K562 (cell line): ENCODE measurements at regions not wholly inside any gene's neighbourhood (a gene's known extent, or its start where the extent isn't known, plus 50 kb on each side); places are given as distances from the start of the nearest gene placed in this dataset.

Experiments
- ATAC-seq: fragments of 200-7000 bp; cut with Tn5 transposase; 3 replicates; pipeline ENCODE4 v1.9.1; 2020; ENCODE audit warnings: moderate library complexity
- BruUV-seq: library from RNA; stranded (reverse); fragments of 400-500 nt; replicated peaks from 2 replicates; lab custom pipeline; 2021; lab: Mats Ljungman, UMichigan
- CTCF ChIA-PET: fragments of 300-600 bp; formaldehyde crosslinking; extraction: SDS; loops from one replicate; lab custom pipeline; 2021; ENCODE audit warnings: low intra/inter-chr PET ratio; lab: Yijun Ruan, JAX
- POLR2A ChIA-PET: fragments of 300-600, 350-650 bp; sonication (Branson Sonifier 250); formaldehyde crosslinking; extraction: SDS; loops from one replicate; lab custom pipeline; 2021; ENCODE audit warnings: antibody characterized with exemption, inconsistent platforms; lab: Yijun Ruan, JAX
- DNase-seq, 4 experiments: peaks; one replicate each; pipeline versions ENCODE4 v3.0.0 to v3.0.0-alpha.2; 2011 to 2018; ENCODE audit warnings: low spot score in 3 of 4, mixed read lengths in 3 of 4; ENCODE audit errors: extremely low read depth in 1 of 4
- FAIRE-seq: peaks from 2 replicates; lab custom pipeline; 2011; peaks lifted over from hg19 to GRCh38; lab: Jason Lieb, UNC
- H2AFZ ChIP-seq: 2 replicates; pipeline ENCODE4 v1.6.0; 2011; ENCODE audit warnings: low read depth, low read length, control low read depth, inconsistent platforms
- H3K27ac ChIP-seq: fragments of 200-600 bp; 3 replicates; pipeline ENCODE4 v1.8.0; 2011; ENCODE audit warnings: low read depth, mild to moderate bottlenecking, control low read depth, inconsistent platforms, low read length, moderate library complexity, mixed read lengths; ENCODE audit errors: extremely low read depth
- H3K27me3 ChIP-seq, 2 experiments: fragments of 300-600 bp in 1 of 2; 2 replicates in 1 of 2; 3 replicates in 1 of 2; pipeline versions ENCODE4 v1.6.0 to v1.8.0; 2011; ENCODE audit warnings: inconsistent platforms in 2 of 2, low read length in 2 of 2, mild to moderate bottlenecking in 1 of 2, mixed read lengths in 1 of 2, moderate library complexity in 1 of 2; ENCODE audit not compliant: control insufficient read depth in 2 of 2, insufficient read depth in 2 of 2
- H3K36me3 ChIP-seq: fragments of 300-600 bp; 3 replicates; pipeline ENCODE4 v1.8.0; 2011; ENCODE audit warnings: mild to moderate bottlenecking, low read length, inconsistent platforms; ENCODE audit not compliant: control insufficient read depth, insufficient read depth
- H3K4me1 ChIP-seq, 2 experiments: fragments of 200-600 bp in 1 of 2; replicated peaks in 1 of 2; 2 replicates in 1 of 2; 3 replicates in 1 of 2; pipeline versions ENCODE4 v1.5.1 to v1.8.0; 2011; ENCODE audit warnings: inconsistent platforms in 2 of 2, low read length in 2 of 2, mild to moderate bottlenecking in 1 of 2, mixed read lengths in 1 of 2, moderate library complexity in 1 of 2; ENCODE audit not compliant: control insufficient read depth in 2 of 2, insufficient read depth in 2 of 2
- H3K4me2 ChIP-seq: 2 replicates; pipeline ENCODE4 v1.6.1; 2011; ENCODE audit warnings: low read length, control low read depth, inconsistent platforms, mixed read lengths; ENCODE audit not compliant: insufficient read depth
- H3K4me3 ChIP-seq: fragments of 200-600 bp; sonication (generic), shearing (Covaris generic); 2 replicates; pipeline ENCODE4 v1.5.1; 2016; ENCODE audit warnings: control low read depth, inconsistent platforms
- H3K79me2 ChIP-seq: fragments of 200-600 bp; 3 replicates; pipeline ENCODE4 v1.8.0; 2011; ENCODE audit warnings: low read length, inconsistent platforms; ENCODE audit not compliant: control insufficient read depth, insufficient read depth
- H3K9ac ChIP-seq, 2 experiments: 2 replicates each; pipeline versions ENCODE4 v1.6.0 to v1.6.1; 2011; ENCODE audit warnings: low read depth in 2 of 2, low read length in 2 of 2, control low read depth in 1 of 2, inconsistent platforms in 1 of 2, mild to moderate bottlenecking in 1 of 2, mixed read lengths in 1 of 2; ENCODE audit not compliant: insufficient read depth in 1 of 2
- H3K9me1 ChIP-seq: one replicate; pipeline ENCODE4 v1.6.0; 2011; ENCODE audit warnings: inconsistent platforms, mild to moderate bottlenecking, low read length, moderate library complexity; ENCODE audit not compliant: control insufficient read depth, insufficient read depth
- H3K9me3 ChIP-seq: replicated peaks from 2 replicates; pipeline ENCODE4 v1.5.1; 2011; ENCODE audit warnings: low read depth, low read length, inconsistent platforms; ENCODE audit not compliant: control insufficient read depth, insufficient read depth
- H4K20me1 ChIP-seq: replicated peaks from 2 replicates; pipeline ENCODE4 v1.6.1; 2011; ENCODE audit warnings: low read length, inconsistent platforms, mixed read lengths; ENCODE audit not compliant: control insufficient read depth, insufficient read depth
- ARID3A ChIP-seq: IDR thresholded peaks from 2 replicates; pipeline ENCODE4 v1.6.1; 2012; ENCODE audit warnings: low read depth, low read length, improper control_type of control experiment, borderline replicate concordance
- CCAR2 ChIP-seq: fragments of 200-400 bp; formaldehyde crosslinking; IDR thresholded peaks from 2 replicates; pipeline ENCODE4 v1.6.1; 2017; ENCODE audit warnings: mild to moderate bottlenecking, low read depth, low read length
- ERF ChIP-seq: fragments of 450-650 bp; formaldehyde crosslinking; IDR thresholded peaks from 2 replicates; pipeline ENCODE4 v1.4.0; 2020; ENCODE audit warnings: mild to moderate bottlenecking, mixed read lengths
- HSF4 ChIP-seq: fragments of 250-450 bp; sonication (Bioruptor Pico); IDR thresholded peaks from 2 replicates; pipeline ENCODE4 v2.1.2; 2022; ENCODE audit warnings: mild to moderate bottlenecking, moderate library complexity, borderline replicate concordance
- KLF6 ChIP-seq: fragments of 250-450 bp; sonication (Bioruptor Pico); IDR thresholded peaks from 2 replicates; pipeline ENCODE4 v1.4.0; 2020; ENCODE audit warnings: mild to moderate bottlenecking, moderate library complexity, borderline replicate concordance
- NFXL1 ChIP-seq: fragments of 450-650 bp; formaldehyde crosslinking; IDR thresholded peaks from 2 replicates; pipeline ENCODE4 v1.4.0; 2021; ENCODE audit warnings: mild to moderate bottlenecking
- PHTF2 ChIP-seq: fragments of 250-450 bp; sonication (Bioruptor Pico); IDR thresholded peaks from 2 replicates; pipeline ENCODE4 v1.5.0; 2021; ENCODE audit warnings: mild to moderate bottlenecking
- SAP30 ChIP-seq: fragments of 200-600 bp; sonication (generic); IDR thresholded peaks from 2 replicates; pipeline ENCODE4 v1.6.1; 2012; ENCODE audit warnings: borderline replicate concordance, low read depth, mild to moderate bottlenecking, moderate library complexity, low read length, control low read depth, inconsistent platforms; ENCODE audit not compliant: insufficient read depth, poor library complexity, severe bottlenecking
- SIN3A ChIP-seq, 2 experiments: fragments of 150-350 bp in 1 of 2; IDR thresholded peaks; 2 replicates each; pipeline ENCODE4 v1.6.1; 2011 to 2016; ENCODE audit warnings: borderline replicate concordance in 2 of 2, low read depth in 2 of 2, low read length in 2 of 2, mild to moderate bottlenecking in 2 of 2, moderate library complexity in 2 of 2; ENCODE audit not compliant: control insufficient read depth in 1 of 2
- SMAD4 ChIP-seq: fragments of 250-450 bp; sonication (Bioruptor Pico); conservative IDR thresholded peaks from 2 replicates; pipeline ENCODE4 v1.8.0; 2021; ENCODE audit warnings: inconsistent platforms, mild to moderate bottlenecking, moderate library complexity
- ZEB2 ChIP-seq: fragments of 450-650 bp; IDR thresholded peaks from 2 replicates; pipeline ENCODE4 v1.6.1; 2016
- ZNF384 ChIP-seq: IDR thresholded peaks from 2 replicates; pipeline ENCODE4 v1.6.1; 2012; ENCODE audit warnings: low read depth, low read length, improper control_type of control experiment
- ZNF76 ChIP-seq: fragments of 250-450 bp; sonication (Bioruptor Pico); IDR thresholded peaks from 2 replicates; pipeline ENCODE4 v1.4.0; 2020; ENCODE audit warnings: mild to moderate bottlenecking, moderate library complexity, borderline replicate concordance
- WGBS: fragments of 100-300 bp; shearing (Covaris generic); methylation state at CpG from one replicate; pipeline ENCODE4 v1.1.6; 2016; ENCODE audit warnings: low coverage, mixed read lengths; ENCODE audit not compliant: insufficient coverage; ENCODE audit errors: missing lambda C conversion rate; 5-methylcytosine and 5-hydroxymethylcytosine counted together
- in situ Hi-C: fragments of 300-500 bp; cut with MboI; formaldehyde crosslinking; loops from 4 replicates; pipeline ENCODE4 v1.15.0; 2018; ENCODE audit warnings: inconsistent platforms, mixed read lengths
- intact Hi-C: fragments of 100-400 bp; cut with micrococcal nuclease; formaldehyde crosslinking; loops from 2 replicates; pipeline ENCODE4 v1.14.2; 2022
- TF ChIP-seq, protein P1 (sequence below): fragments of 450-650 bp; formaldehyde crosslinking; IDR thresholded peaks from 2 replicates; pipeline ENCODE4 v1.4.0; 2020; ENCODE audit warnings: mild to moderate bottlenecking, moderate library complexity
- TF ChIP-seq, protein P2 (sequence below): sonication (generic); formaldehyde crosslinking; IDR thresholded peaks from 2 replicates; pipeline ENCODE4 v1.8.1; 2023; ENCODE audit warnings: missing genetic modification reagents, mild to moderate bottlenecking, borderline replicate concordance

GRCh38 chr2:124993809-124994208, 968.7 kb downstream of the CNTNAP5 start:
- no peak overlapping the region for H2AFZ ChIP-seq
- DNase-seq: no peak
- FAIRE-seq: no peak
- no TSS peak for BruUV-seq
- POLR2A ChIA-PET: no interaction called here
- no peak overlapping the region for H3K4me2 ChIP-seq
- no peak overlapping the region for H3K4me3 ChIP-seq
- H3K27me3 ChIP-seq: no peaks in the 10 kb centered on the region
- WGBS: 0% methylated on average over 4 of the region's 4 CpGs
- no peaks in the 10 kb centered on the region for H3K79me2 ChIP-seq
- no peaks in the 10 kb centered on the region for H3K4me1 ChIP-seq
- H3K9me1 ChIP-seq: no peaks in the 10 kb centered on the region
- CTCF ChIA-PET: no interaction called here
- H3K9ac ChIP-seq: no peak overlapping the region
- H3K27ac ChIP-seq: peak overlapping the region; percentile 43; the same call in 1 of the 3 replicates
- no peak for ATAC-seq
- in situ Hi-C loops: no loop called here
- H4K20me1 ChIP-seq: no peaks in the 10 kb centered on the region
- intact Hi-C loops: no loop called here
- H3K36me3 ChIP-seq: no peaks in the 10 kb centered on the region
- no peaks in the 10 kb centered on the region for H3K9me3 ChIP-seq
- TF ChIP-seq SIN3A (IDR thresholded peaks at IDR 0.05; ENCODE audit: borderline replicate concordance in 2 of 2, control insufficient read depth in 1 of 2, low read depth in 2 of 2, low read length in 2 of 2): no peak
- no peak for TF ChIP-seq PHTF2 (CRISPR knock-in tag)
- TF ChIP-seq CCAR2: no peak
- TF ChIP-seq ERF (CRISPR knock-in tag): 0 out of 2 replicates have a peak, but pooled peaks have one; percentile 61
- no peak for TF ChIP-seq HSF4 (CRISPR knock-in tag)
- TF ChIP-seq, protein P1, sequence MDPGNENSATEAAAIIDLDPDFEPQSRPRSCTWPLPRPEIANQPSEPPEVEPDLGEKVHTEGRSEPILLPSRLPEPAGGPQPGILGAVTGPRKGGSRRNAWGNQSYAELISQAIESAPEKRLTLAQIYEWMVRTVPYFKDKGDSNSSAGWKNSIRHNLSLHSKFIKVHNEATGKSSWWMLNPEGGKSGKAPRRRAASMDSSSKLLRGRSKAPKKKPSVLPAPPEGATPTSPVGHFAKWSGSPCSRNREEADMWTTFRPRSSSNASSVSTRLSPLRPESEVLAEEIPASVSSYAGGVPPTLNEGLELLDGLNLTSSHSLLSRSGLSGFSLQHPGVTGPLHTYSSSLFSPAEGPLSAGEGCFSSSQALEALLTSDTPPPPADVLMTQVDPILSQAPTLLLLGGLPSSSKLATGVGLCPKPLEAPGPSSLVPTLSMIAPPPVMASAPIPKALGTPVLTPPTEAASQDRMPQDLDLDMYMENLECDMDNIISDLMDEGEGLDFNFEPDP (CRISPR knock-in tag): peak; percentile 89
- no peak for TF ChIP-seq ZNF384
- TF ChIP-seq ARID3A: no peak
- TF ChIP-seq KLF6: peak; percentile 88; the same call in 1 of the 2 replicates
- peak; percentile 57; the same call in 1 of the 2 replicates for TF ChIP-seq SMAD4 (CRISPR knock-in tag)
- TF ChIP-seq SAP30: no peak
- TF ChIP-seq ZEB2: no peak
- TF ChIP-seq NFXL1 (CRISPR knock-in tag): peak; percentile 64; the same call in 1 of the 2 replicates
- TF ChIP-seq ZNF76: no peak
- TF ChIP-seq, protein P2, sequence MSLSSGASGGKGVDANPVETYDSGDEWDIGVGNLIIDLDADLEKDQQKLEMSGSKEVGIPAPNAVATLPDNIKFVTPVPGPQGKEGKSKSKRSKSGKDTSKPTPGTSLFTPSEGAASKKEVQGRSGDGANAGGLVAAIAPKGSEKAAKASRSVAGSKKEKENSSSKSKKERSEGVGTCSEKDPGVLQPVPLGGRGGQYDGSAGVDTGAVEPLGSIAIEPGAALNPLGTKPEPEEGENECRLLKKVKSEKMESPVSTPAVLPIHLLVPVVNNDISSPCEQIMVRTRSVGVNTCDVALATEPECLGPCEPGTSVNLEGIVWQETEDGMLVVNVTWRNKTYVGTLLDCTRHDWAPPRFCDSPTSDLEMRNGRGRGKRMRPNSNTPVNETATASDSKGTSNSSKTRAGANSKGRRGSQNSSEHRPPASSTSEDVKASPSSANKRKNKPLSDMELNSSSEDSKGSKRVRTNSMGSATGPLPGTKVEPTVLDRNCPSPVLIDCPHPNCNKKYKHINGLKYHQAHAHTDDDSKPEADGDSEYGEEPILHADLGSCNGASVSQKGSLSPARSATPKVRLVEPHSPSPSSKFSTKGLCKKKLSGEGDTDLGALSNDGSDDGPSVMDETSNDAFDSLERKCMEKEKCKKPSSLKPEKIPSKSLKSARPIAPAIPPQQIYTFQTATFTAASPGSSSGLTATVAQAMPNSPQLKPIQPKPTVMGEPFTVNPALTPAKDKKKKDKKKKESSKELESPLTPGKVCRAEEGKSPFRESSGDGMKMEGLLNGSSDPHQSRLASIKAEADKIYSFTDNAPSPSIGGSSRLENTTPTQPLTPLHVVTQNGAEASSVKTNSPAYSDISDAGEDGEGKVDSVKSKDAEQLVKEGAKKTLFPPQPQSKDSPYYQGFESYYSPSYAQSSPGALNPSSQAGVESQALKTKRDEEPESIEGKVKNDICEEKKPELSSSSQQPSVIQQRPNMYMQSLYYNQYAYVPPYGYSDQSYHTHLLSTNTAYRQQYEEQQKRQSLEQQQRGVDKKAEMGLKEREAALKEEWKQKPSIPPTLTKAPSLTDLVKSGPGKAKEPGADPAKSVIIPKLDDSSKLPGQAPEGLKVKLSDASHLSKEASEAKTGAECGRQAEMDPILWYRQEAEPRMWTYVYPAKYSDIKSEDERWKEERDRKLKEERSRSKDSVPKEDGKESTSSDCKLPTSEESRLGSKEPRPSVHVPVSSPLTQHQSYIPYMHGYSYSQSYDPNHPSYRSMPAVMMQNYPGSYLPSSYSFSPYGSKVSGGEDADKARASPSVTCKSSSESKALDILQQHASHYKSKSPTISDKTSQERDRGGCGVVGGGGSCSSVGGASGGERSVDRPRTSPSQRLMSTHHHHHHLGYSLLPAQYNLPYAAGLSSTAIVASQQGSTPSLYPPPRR (CRISPR knock-in tag): no peak
